Stimulated activated CD4-positive, alpha-beta T cell treated with anti-CD3 and anti-CD28 coated beads, Interleukin-1b, Interleukin-23, amount 100 ng/mL, for 24 hours (primary cell): ENCODE measurements at regions not wholly inside any gene's neighbourhood (a gene's known extent, or its start where the extent isn't known, plus 50 kb on each side); places are given as distances from the start of the nearest gene placed in this dataset.

ENCODE experiments used
- DNase-seq, 4 experiments: peaks; one replicate each; pipeline ENCODE4 v3.0.0-alpha.2; 2020; ENCODE audit warnings: low read depth in 4 of 4, low spot score in 1 of 4

GRCh38 chr1:188906921-188907641 lies 1570.6 kb downstream of the BRINP3 start:
- no peak for DNase-seq

GRCh38 chr1:188930382-188930781 lies 1547.3 kb downstream of the BRINP3 start:
- no peak for DNase-seq

- DNase-seq, result no peak
These were observed 1546.2 kb downstream of the BRINP3 start for GRCh38 chr1:188931506-188931905.

GRCh38 chr1:188937965-188938551 lies 1539.6 kb downstream of the BRINP3 start:
- no peak for DNase-seq

- DNase-seq, result no peak
These were observed 1535.7 kb downstream of the BRINP3 start for GRCh38 chr1:188941986-188942385.

GRCh38 chr1:188949701-188950100 lies 1528.0 kb downstream of the BRINP3 start:
- DNase-seq, result no peak

- no peak for DNase-seq
These were observed 1519.1 kb downstream of the BRINP3 start for GRCh38 chr1:188958461-188959115.

- no peak for DNase-seq
These were observed 1490.8 kb downstream of the BRINP3 start for GRCh38 chr1:188986745-188987417.

GRCh38 chr1:188988589-188988988 lies 1489.1 kb downstream of the BRINP3 start:
- DNase-seq, result no peak

GRCh38 chr1:188991221-188991930 lies 1486.3 kb downstream of the BRINP3 start:
- DNase-seq, result no peak

- no peak for DNase-seq
These were observed 1469.8 kb downstream of the BRINP3 start for GRCh38 chr1:189007824-189008223.

GRCh38 chr1:189021577-189021976 lies 1456.1 kb downstream of the BRINP3 start:
- DNase-seq, result no peak

- DNase-seq, result no peak
These were observed 1455.6 kb downstream of the BRINP3 start for GRCh38 chr1:189022015-189022414.

- no peak for DNase-seq
These were observed 1450.2 kb downstream of the BRINP3 start for GRCh38 chr1:189027512-189027911.

- DNase-seq, result no peak
These were observed 1444.5 kb downstream of the BRINP3 start for GRCh38 chr1:189033169-189033568.

GRCh38 chr1:189036628-189037027 lies 1441.0 kb downstream of the BRINP3 start:
- DNase-seq, result no peak

- DNase-seq, result no peak
These were observed 1431.5 kb downstream of the BRINP3 start for GRCh38 chr1:189046127-189046526.

GRCh38 chr1:189084811-189085210 lies 1392.9 kb downstream of the BRINP3 start:
- no peak for DNase-seq

GRCh38 chr1:189103956-189104355 lies 1373.7 kb downstream of the BRINP3 start:
- DNase-seq, result no peak

GRCh38 chr1:189117072-189117770 lies 1360.4 kb downstream of the BRINP3 start:
- DNase-seq, result no peak

- no peak for DNase-seq
These were observed 1355.7 kb downstream of the BRINP3 start for GRCh38 chr1:189121941-189122340.
